ENCODE measurements at regions not wholly inside any gene's neighbourhood (a gene's known extent, or its start where the extent isn't known, plus 50 kb on each side); places are given as distances from the start of the nearest gene placed in this dataset.

DNA sequence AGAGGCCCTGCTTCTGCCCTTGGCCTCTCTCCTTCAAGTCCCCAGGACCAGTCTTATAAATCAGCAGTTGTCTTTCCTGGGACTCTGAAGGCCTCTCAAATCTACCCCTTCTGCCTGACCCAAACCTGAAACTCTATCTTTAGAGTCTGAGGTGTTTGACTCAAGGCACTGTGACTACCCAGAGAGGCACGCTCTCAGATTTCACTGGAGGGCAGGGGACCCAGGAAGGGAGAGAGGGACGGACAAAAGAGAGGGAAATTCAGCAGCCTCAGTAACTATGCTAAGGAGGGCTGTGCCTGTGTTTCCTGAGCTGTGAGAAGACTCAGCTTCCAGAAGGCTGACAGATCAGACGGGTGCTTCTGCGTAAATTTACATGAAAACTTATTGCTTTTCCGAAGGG lies 217.8 kb downstream of the HAUS1 start:
- no peak for TF ChIP-seq EZH2 (IDR thresholded peaks at IDR 0.05; ENCODE audit: insufficient read depth, low read length)
- TF ChIP-seq, protein P1, sequence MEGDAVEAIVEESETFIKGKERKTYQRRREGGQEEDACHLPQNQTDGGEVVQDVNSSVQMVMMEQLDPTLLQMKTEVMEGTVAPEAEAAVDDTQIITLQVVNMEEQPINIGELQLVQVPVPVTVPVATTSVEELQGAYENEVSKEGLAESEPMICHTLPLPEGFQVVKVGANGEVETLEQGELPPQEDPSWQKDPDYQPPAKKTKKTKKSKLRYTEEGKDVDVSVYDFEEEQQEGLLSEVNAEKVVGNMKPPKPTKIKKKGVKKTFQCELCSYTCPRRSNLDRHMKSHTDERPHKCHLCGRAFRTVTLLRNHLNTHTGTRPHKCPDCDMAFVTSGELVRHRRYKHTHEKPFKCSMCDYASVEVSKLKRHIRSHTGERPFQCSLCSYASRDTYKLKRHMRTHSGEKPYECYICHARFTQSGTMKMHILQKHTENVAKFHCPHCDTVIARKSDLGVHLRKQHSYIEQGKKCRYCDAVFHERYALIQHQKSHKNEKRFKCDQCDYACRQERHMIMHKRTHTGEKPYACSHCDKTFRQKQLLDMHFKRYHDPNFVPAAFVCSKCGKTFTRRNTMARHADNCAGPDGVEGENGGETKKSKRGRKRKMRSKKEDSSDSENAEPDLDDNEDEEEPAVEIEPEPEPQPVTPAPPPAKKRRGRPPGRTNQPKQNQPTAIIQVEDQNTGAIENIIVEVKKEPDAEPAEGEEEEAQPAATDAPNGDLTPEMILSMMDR (IDR thresholded peaks at IDR 0.05; ENCODE audit: insufficient read depth, low read depth, low read length), result no peak

Data from astrocyte (in vitro differentiated cells and primary cell).